GM12872 (cell line): ENCODE measurements at regions not wholly inside any gene's neighbourhood (a gene's known extent, or its start where the extent isn't known, plus 50 kb on each side); places are given as distances from the start of the nearest gene placed in this dataset.

Experiments
- CTCF ChIP-seq: IDR thresholded peaks from 3 replicates; pipeline ENCODE4 v1.5.1; 2011; ENCODE audit warnings: low read depth, mild to moderate bottlenecking, low read length, moderate library complexity; ENCODE audit not compliant: insufficient read depth

- TF ChIP-seq CTCF: no peak
Observed at GRCh38 chr11:123365955-123366354, 64.1 kb upstream of the GRAMD1B start.

GRCh38 chr11:123364080-123364479 is 66.0 kb upstream of the GRAMD1B start:
- TF ChIP-seq CTCF: no peak

- TF ChIP-seq CTCF: no peak
Observed at GRCh38 chr11:123363556-123363955, 66.5 kb upstream of the GRAMD1B start.

- no peak for TF ChIP-seq CTCF
Observed at GRCh38 chr11:123362941-123363340, 67.1 kb upstream of the GRAMD1B start.

- TF ChIP-seq CTCF: no peak
Observed at GRCh38 chr11:123362186-123362585, 67.9 kb upstream of the GRAMD1B start.

GRCh38 chr11:123361110-123361509 is 69.0 kb upstream of the GRAMD1B start:
- no peak for TF ChIP-seq CTCF

GRCh38 chr11:123360267-123360936 is 69.7 kb upstream of the GRAMD1B start:
- no peak for TF ChIP-seq CTCF
